Loucy (cell line): ENCODE measurements at regions not wholly inside any gene's neighbourhood (a gene's known extent, or its start where the extent isn't known, plus 50 kb on each side); places are given as distances from the start of the nearest gene placed in this dataset.

Experiments
- H2AFZ ChIP-seq: fragments of 200-600 bp; sonication (generic); 2 replicates; pipeline ENCODE4 v1.6.0; 2016; ENCODE audit warnings: antibody characterized with exemption, mild to moderate bottlenecking, low read length, moderate library complexity
- H3F3A ChIP-seq: fragments of 200-600 bp; 2 replicates; pipeline ENCODE4 v1.6.0; 2016; ENCODE audit warnings: antibody characterized with exemption, low read depth, mild to moderate bottlenecking
- H3K27me3 ChIP-seq: fragments of 200-600 bp; sonication (generic); 2 replicates; pipeline ENCODE4 v1.6.1; 2014; ENCODE audit warnings: low read length, mild to moderate bottlenecking; ENCODE audit not compliant: insufficient read depth, poor library complexity, severe bottlenecking
- H3K36me3 ChIP-seq: fragments of 200-600 bp; sonication (generic); 2 replicates; pipeline ENCODE4 v1.6.1; 2016; ENCODE audit warnings: low read length; ENCODE audit not compliant: insufficient read depth
- H3K4me1 ChIP-seq: fragments of 200-600 bp; sonication (generic); 2 replicates; pipeline ENCODE4 v1.5.1; 2014; ENCODE audit warnings: low read length, mild to moderate bottlenecking; ENCODE audit not compliant: insufficient read depth, poor library complexity, severe bottlenecking
- H3K4me2 ChIP-seq: fragments of 200-600 bp; sonication (generic); 2 replicates; pipeline ENCODE4 v1.6.0; 2014; ENCODE audit warnings: antibody characterized with exemption, low read length, low read depth, mild to moderate bottlenecking; ENCODE audit not compliant: poor library complexity, severe bottlenecking
- H3K4me3 ChIP-seq: fragments of 200-600 bp; sonication (generic); 2 replicates; pipeline ENCODE4 v1.5.1; 2014; ENCODE audit warnings: low read length, mild to moderate bottlenecking, mixed read lengths; ENCODE audit not compliant: poor library complexity, severe bottlenecking
- H3K79me2 ChIP-seq: fragments of 200-600 bp; sonication (generic); 2 replicates; pipeline ENCODE4 v1.6.1; 2014; ENCODE audit warnings: low read length; ENCODE audit not compliant: insufficient read depth
- H3K9ac ChIP-seq: fragments of 200-600 bp; sonication (generic); 2 replicates; pipeline ENCODE4 v1.6.0; 2014; ENCODE audit warnings: mild to moderate bottlenecking, low read depth, low read length, moderate library complexity; ENCODE audit not compliant: poor library complexity, severe bottlenecking
- H3K9me2 ChIP-seq: fragments of 200-600 bp; sonication (generic); replicated peaks from 2 replicates; pipeline ENCODE4 v1.6.1; 2016; ENCODE audit warnings: low read depth, low read length, mixed read lengths
- H3K9me3 ChIP-seq: fragments of 200-600 bp; sonication (generic); 2 replicates; pipeline ENCODE4 v1.6.1; 2014; ENCODE audit warnings: mild to moderate bottlenecking, antibody characterized with exemption, low read length, low read depth; ENCODE audit not compliant: insufficient read depth
- H4K20me1 ChIP-seq: fragments of 200-600 bp; sonication (generic); 2 replicates; pipeline ENCODE4 v1.6.0; 2014; ENCODE audit warnings: antibody characterized with exemption, low read length, mild to moderate bottlenecking; ENCODE audit not compliant: insufficient read depth, poor library complexity, severe bottlenecking
- EZH2phosphoT487 ChIP-seq: fragments of 200-600 bp; IDR thresholded peaks from 2 replicates; pipeline ENCODE4 v1.6.1; 2018; ENCODE audit warnings: antibody characterized with exemption, mild to moderate bottlenecking, moderate library complexity, borderline replicate concordance
- TF ChIP-seq, protein P1 (sequence below): fragments of 200-600 bp; sonication (generic); conservative IDR thresholded peaks from 2 replicates; pipeline ENCODE4 v1.5.1; 2014; ENCODE audit warnings: mild to moderate bottlenecking, antibody characterized with exemption, low read length

DNA sequence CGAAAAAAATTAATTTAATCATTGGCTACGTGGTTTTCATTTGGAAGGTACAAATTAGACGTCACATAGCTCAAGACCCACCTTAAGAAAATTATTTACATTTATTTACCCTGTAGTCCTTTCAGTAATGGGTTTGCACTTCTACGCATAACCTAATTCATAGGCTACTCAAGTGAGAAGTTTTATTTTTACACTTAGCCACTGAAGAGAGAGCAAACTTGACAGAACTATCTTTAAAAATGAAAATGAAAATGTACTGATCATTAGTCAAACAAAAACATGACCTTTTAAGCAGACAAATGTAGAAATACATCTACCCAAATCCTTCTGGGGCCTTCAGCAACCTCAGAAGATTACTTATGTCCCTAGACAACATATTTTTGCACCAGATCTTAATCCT, 269.4 kb upstream of the TTC14 start:
- Histone ChIP-seq H3K27me3 (no peaks in the 10 kb centered on the region), H3K36me3 (no peaks in the 10 kb centered on the region), H3K4me2 (no peak overlapping the region), H4K20me1 (no peaks in the 10 kb centered on the region), H2AFZ (no peak overlapping the region), H3K4me3 (no peak overlapping the region), H3K79me2 (no peaks in the 10 kb centered on the region), H3K4me1 (no peaks in the 10 kb centered on the region), H3K9me3 (no peaks in the 10 kb centered on the region), H3K9me2 (no peaks in the 10 kb centered on the region), H3K9ac (no peak overlapping the region), H3F3A (no peaks in the 10 kb centered on the region)
- TF ChIP-seq, protein P1, sequence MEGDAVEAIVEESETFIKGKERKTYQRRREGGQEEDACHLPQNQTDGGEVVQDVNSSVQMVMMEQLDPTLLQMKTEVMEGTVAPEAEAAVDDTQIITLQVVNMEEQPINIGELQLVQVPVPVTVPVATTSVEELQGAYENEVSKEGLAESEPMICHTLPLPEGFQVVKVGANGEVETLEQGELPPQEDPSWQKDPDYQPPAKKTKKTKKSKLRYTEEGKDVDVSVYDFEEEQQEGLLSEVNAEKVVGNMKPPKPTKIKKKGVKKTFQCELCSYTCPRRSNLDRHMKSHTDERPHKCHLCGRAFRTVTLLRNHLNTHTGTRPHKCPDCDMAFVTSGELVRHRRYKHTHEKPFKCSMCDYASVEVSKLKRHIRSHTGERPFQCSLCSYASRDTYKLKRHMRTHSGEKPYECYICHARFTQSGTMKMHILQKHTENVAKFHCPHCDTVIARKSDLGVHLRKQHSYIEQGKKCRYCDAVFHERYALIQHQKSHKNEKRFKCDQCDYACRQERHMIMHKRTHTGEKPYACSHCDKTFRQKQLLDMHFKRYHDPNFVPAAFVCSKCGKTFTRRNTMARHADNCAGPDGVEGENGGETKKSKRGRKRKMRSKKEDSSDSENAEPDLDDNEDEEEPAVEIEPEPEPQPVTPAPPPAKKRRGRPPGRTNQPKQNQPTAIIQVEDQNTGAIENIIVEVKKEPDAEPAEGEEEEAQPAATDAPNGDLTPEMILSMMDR: no peak
- no peak for TF ChIP-seq EZH2phosphoT487

DNA sequence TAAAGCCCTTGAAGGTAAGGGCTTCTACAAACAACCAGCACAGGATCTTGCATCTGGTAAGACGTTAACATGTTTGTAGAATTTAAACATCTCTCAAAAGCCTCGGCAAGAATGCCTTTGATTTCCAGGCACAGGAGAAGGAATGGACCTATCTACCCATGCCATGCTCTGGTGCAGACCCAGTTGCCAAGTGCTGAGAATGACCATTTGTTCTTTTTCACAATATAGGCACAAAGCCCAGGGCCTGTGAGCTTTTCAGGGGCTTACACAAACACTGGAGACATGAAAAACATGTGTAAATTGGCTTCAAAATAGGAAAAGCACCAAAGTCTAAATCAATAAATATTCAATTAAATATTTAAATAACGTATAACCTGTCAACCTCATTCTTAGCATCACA, 266.9 kb upstream of the TTC14 start:
- Histone ChIP-seq H3K4me1 (no peaks in the 10 kb centered on the region), H3K4me3 (no peak overlapping the region), H3K79me2 (no peaks in the 10 kb centered on the region), H4K20me1 (no peaks in the 10 kb centered on the region), H3K4me2 (no peak overlapping the region), H3K36me3 (no peaks in the 10 kb centered on the region), H3F3A (no peaks in the 10 kb centered on the region), H3K9ac (no peak overlapping the region), H3K27me3 (no peaks in the 10 kb centered on the region), H2AFZ (no peak overlapping the region), H3K9me3 (no peaks in the 10 kb centered on the region), H3K9me2 (no peaks in the 10 kb centered on the region)
- no peak for TF ChIP-seq EZH2phosphoT487
- TF ChIP-seq, protein P1: no peak

DNA sequence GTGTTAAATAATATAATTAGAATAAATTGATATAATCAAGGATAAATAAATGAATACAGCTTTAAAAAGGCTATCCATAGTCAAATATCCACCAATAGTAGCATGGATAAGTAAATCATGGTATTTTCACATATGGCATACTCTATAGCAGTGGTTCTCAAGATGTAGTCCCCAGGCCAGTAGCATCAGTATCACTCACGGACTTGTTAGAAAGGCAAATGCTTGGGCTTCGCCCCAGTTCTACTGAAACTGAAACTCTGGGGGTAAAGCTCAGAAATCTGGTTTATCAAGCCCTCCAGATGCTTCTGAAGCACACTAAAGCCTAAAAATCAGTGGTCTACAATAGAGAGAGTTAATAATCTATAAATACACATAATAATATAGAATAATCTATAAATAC, 261.6 kb upstream of the TTC14 start:
- no peaks in the 10 kb centered on the region for H3K9me2 ChIP-seq

More for the DNA sequence above, 261.6 kb upstream of the TTC14 start:
- Histone ChIP-seq H3K79me2 (no peaks in the 10 kb centered on the region), H3F3A (no peaks in the 10 kb centered on the region), H3K4me3 (no peak overlapping the region), H3K4me2 (no peak overlapping the region), H3K4me1 (no peaks in the 10 kb centered on the region), H3K36me3 (no peaks in the 10 kb centered on the region), H3K9ac (no peak overlapping the region), H2AFZ (no peak overlapping the region), H3K9me3 (no peaks in the 10 kb centered on the region), H4K20me1 (no peaks in the 10 kb centered on the region), H3K27me3 (no peaks in the 10 kb centered on the region)
- TF ChIP-seq EZH2phosphoT487: no peak
- TF ChIP-seq, protein P1: no peak
